Calu3 (cell line): ENCODE measurements at regions not wholly inside any gene's neighbourhood (a gene's known extent, or its start where the extent isn't known, plus 50 kb on each side); places are given as distances from the start of the nearest gene placed in this dataset.
"Not testable (repeated sequence)": the region's sequence is repeated elsewhere in the genome, so short reads cannot be mapped to it uniquely, and the experiment has no call there.

ENCODE experiments used
- BruUV-seq: library from RNA; stranded (reverse); fragments of 400-500 nt; replicated peaks from 2 replicates; lab custom pipeline; 2021; lab: Mats Ljungman, UMichigan
- CTCF ChIA-PET: fragments of 300-600 bp; sonication (Branson Sonifier 250); formaldehyde crosslinking; loops from one replicate; lab custom pipeline; 2022; ENCODE audit warnings: antibody characterized with exemption; lab: Charles Lee
- DNase-seq: peaks from one replicate; pipeline ENCODE4 v3.0.0; 2022
- H3K27ac Mint-ChIP-seq: one replicate; pipeline ENCODE4 v1.8.0; 2022; ENCODE audit warnings: mixed read lengths; ENCODE audit not compliant: unreplicated experiment
- H3K27me3 Mint-ChIP-seq: one replicate; pipeline ENCODE4 v1.8.0; 2022; ENCODE audit warnings: mixed read lengths; ENCODE audit not compliant: unreplicated experiment
- H3K36me3 Mint-ChIP-seq: one replicate; pipeline ENCODE4 v1.8.0; 2022; ENCODE audit warnings: mild to moderate bottlenecking, moderate library complexity, mixed read lengths; ENCODE audit not compliant: insufficient read depth, unreplicated experiment
- H3K4me1 Mint-ChIP-seq: one replicate; pipeline ENCODE4 v1.8.0; 2022; ENCODE audit warnings: mild to moderate bottlenecking, low read depth, mixed read lengths; ENCODE audit not compliant: unreplicated experiment
- H3K4me3 Mint-ChIP-seq: one replicate; pipeline ENCODE4 v1.8.0; 2022; ENCODE audit warnings: mild to moderate bottlenecking, low read depth, moderate library complexity, mixed read lengths; ENCODE audit not compliant: unreplicated experiment
- H3K9me3 Mint-ChIP-seq: one replicate; pipeline ENCODE4 v1.8.0; 2022; ENCODE audit warnings: low read depth, mixed read lengths; ENCODE audit not compliant: unreplicated experiment
- CTCF ChIP-seq: fragments of 200-600 bp; IDR thresholded peaks from one replicate; pipeline ENCODE4 v1.8.0; 2022; ENCODE audit warnings: antibody characterized with exemption; ENCODE audit not compliant: unreplicated experiment
- intact Hi-C: fragments of 100-400 bp; cut with micrococcal nuclease; formaldehyde crosslinking; loops from one replicate; pipeline ENCODE4 v1.10.0; 2022; ENCODE audit not compliant: unreplicated experiment

DNA sequence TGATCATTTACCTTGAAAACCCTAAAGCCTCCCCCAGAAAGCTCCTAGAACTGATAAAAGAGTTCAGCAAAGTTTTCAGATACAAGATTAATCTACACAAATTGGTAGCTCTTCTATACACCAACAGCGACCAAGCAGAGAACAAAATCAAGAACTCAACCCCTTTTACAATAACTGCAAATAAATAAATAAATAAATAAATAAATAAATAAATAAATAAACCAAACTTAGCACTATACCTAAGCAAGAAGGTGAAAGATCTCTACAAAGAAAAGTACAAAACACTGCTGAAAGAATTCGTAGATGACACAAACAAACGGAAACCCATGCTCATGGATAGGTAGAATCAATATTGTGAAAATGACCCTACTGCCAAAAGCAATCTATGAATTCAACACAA is 182.0 kb upstream of the RND3 start:
- CTCF ChIA-PET = no interaction called here
- Mint-ChIP-seq H3K9me3 (peaks cover 6% of the 10 kb centered on the region), H3K36me3 (no peaks in the 10 kb centered on the region), H3K27ac (no peak overlapping the region), H3K4me1 (no peaks in the 10 kb centered on the region), H3K27me3 (no peaks in the 10 kb centered on the region), H3K4me3 (no peak overlapping the region)
- no peak for TF ChIP-seq CTCF
- BruUV-seq = no TSS peak
- DNase-seq = no peak
- intact Hi-C loops = no loop called here

- H3K27me3 Mint-ChIP-seq, BruUV-seq, H3K4me3 Mint-ChIP-seq, DNase-seq, H3K9me3 Mint-ChIP-seq, H3K36me3 Mint-ChIP-seq, H3K4me1 Mint-ChIP-seq, H3K27ac Mint-ChIP-seq, intact Hi-C loops, CTCF ChIA-PET: not testable (repeated sequence)
Measured at GRCh38 chr2:150667039-150667438, 179.6 kb upstream of the RND3 start.

DNA sequence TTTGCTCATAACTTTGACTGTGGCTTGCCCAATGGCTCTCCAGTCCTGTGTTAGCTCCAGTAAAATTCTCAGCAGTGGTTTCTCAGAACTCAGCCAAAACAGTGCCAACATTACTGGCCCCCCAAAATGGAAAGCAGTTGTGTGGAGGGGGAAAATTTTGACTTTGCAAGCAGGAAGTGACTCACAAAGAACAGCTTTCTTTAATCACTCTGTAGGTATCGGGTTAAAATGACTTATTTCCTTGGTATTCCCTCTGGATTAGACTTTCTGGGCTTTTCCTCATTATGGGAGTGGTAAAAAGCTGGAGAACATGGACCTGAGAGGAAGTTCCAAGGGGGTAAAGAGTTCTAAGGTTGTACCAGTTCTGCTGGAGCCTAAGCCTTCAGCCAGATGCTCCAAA is 175.7 kb upstream of the RND3 start:
- H3K36me3 Mint-ChIP-seq = no peaks in the 10 kb centered on the region
- CTCF ChIA-PET = interaction anchor here (0.6 kb wide), 1 partner anchor 678 kb away, joined by 3 read pairs; no protein-coding TSS in a partner anchor
- no peak overlapping the region for H3K27ac Mint-ChIP-seq
- no TSS peak for BruUV-seq
- H3K9me3 Mint-ChIP-seq = peaks cover 11% of the 10 kb centered on the region
- H3K27me3 Mint-ChIP-seq = no peaks in the 10 kb centered on the region
- intact Hi-C loops = no loop called here
- H3K4me3 Mint-ChIP-seq = no peak overlapping the region
- no peak for TF ChIP-seq CTCF
- DNase-seq = no peak
- no peaks in the 10 kb centered on the region for H3K4me1 Mint-ChIP-seq

GRCh38 chr2:150656002-150656401 is 168.5 kb upstream of the RND3 start:
- CTCF ChIA-PET = no interaction called here
- H3K4me1 Mint-ChIP-seq = no peaks in the 10 kb centered on the region

More at GRCh38 chr2:150656002-150656401, 168.5 kb upstream of the RND3 start:
- no peak for TF ChIP-seq CTCF
- Mint-ChIP-seq H3K27me3 (no peaks in the 10 kb centered on the region), H3K27ac (no peak overlapping the region), H3K36me3 (no peaks in the 10 kb centered on the region), H3K4me3 (no peak overlapping the region), H3K9me3 (peaks cover 6% of the 10 kb centered on the region)
- DNase-seq = no peak
- intact Hi-C loops = no loop called here
- BruUV-seq = no TSS peak
